ENCODE measurements at regions not wholly inside any gene's neighbourhood (a gene's known extent, or its start where the extent isn't known, plus 50 kb on each side); places are given as distances from the start of the nearest gene placed in this dataset.

- no peak for TF ChIP-seq ZNF462 (CRISPR knock-in tag; IDR thresholded peaks at IDR 0.05)
Measured at GRCh38 chr1:208717525-208717924, 473.3 kb upstream of the PLXNA2 start (continued).

GRCh38 chr1:208722592-208722991 lies 478.4 kb upstream of the PLXNA2 start:
- Mint-ChIP-seq H3K27ac (no peak overlapping the region), H3K4me3 (no peak overlapping the region), H3K36me3 (ENCODE audit: low read depth) (peaks cover 32% of the 10 kb centered on the region), H3K9me3 (peaks cover 43% of the 10 kb centered on the region), H3K4me1 (peaks cover under 1% of the 10 kb centered on the region; the same call in 1 of the 3 replicates), H3K27me3 (ENCODE audit: insufficient read depth, low read depth, poor library complexity) (no peaks in the 10 kb centered on the region)
- Histone ChIP-seq H3K4me1 (ENCODE audit: insufficient read depth) (peaks cover 1% of the 10 kb centered on the region; the same call in 1 of the 2 replicates), H3K79me2 (replicated peaks; ENCODE audit: insufficient read depth) (no peaks in the 10 kb centered on the region), H3K4me3 (no peak overlapping the region), H3K4me2 (no peak overlapping the region), H3K27ac (ENCODE audit: low read depth) (no peak overlapping the region), H3F3A (replicated peaks; ENCODE audit: low read depth) (no peaks in the 10 kb centered on the region), H3K27me3 (ENCODE audit: insufficient read depth) (no peaks in the 10 kb centered on the region), H4K20me1 (replicated peaks; ENCODE audit: insufficient read depth) (no peaks in the 10 kb centered on the region), H3K36me3 (ENCODE audit: insufficient read depth) (peaks cover 5% of the 10 kb centered on the region; the same call in 1 of the 2 replicates), H2AFZ (no peak overlapping the region), H3K9me2 (ENCODE audit: insufficient read depth) (no peaks in the 10 kb centered on the region)
- DNase-seq (ENCODE audit: low spot score), result no peak
- no peak for ATAC-seq
- TF ChIP-seq ZNF462 (CRISPR knock-in tag; IDR thresholded peaks at IDR 0.05) (no peak), ETS1 (IDR thresholded peaks at IDR 0.05) (no peak), CTCF (conservative IDR thresholded peaks at IDR 0.05; ENCODE audit: low read depth in 2 of 2) (no peak), CREB1 (CRISPR knock-in tag; IDR thresholded peaks at IDR 0.05; ENCODE audit: low read depth) (no peak), ZNF331 (CRISPR knock-in tag; IDR thresholded peaks at IDR 0.05; ENCODE audit: low read depth) (no peak), JUNB (IDR thresholded peaks at IDR 0.05; ENCODE audit: unreplicated experiment) (no peak)

All from GM23338 (cell line).